WTC11 (cell line): ENCODE measurements at regions not wholly inside any gene's neighbourhood (a gene's known extent, or its start where the extent isn't known, plus 50 kb on each side); places are given as distances from the start of the nearest gene placed in this dataset.

Experiments
- ATAC-seq: fragments of 200-7000 bp; cut with Tn5 transposase; 2 replicates; pipeline ENCODE4 v1.10.0; 2021; ENCODE audit warnings: mild to moderate bottlenecking, moderate library complexity
- CTCF ChIA-PET: fragments of 300-600 bp; sonication (Branson Sonifier 250); formaldehyde crosslinking; loops from one replicate; lab custom pipeline; 2021; ENCODE audit warnings: antibody characterized with exemption; lab: Charles Lee
- POLR2A ChIA-PET: fragments of 350-600 bp; sonication (Branson Sonifier 250); formaldehyde crosslinking; loops from one replicate; lab custom pipeline; 2021; ENCODE audit warnings: antibody characterized with exemption; lab: Charles Lee
- DNase-seq: peaks from one replicate; pipeline ENCODE4 v3.0.0; 2021; ENCODE audit warnings: low spot score
- H3K27ac Mint-ChIP-seq: 2 replicates; pipeline ENCODE4 v1.8.0; 2021; ENCODE audit warnings: mixed read lengths
- H3K27me3 Mint-ChIP-seq: 2 replicates; pipeline ENCODE4 v1.8.0; 2021; ENCODE audit warnings: low read depth, mild to moderate bottlenecking, moderate library complexity, mixed read lengths
- H3K36me3 Mint-ChIP-seq: 2 replicates; pipeline ENCODE4 v1.8.0; 2021; ENCODE audit warnings: mixed read lengths
- H3K4me1 Mint-ChIP-seq: 2 replicates; pipeline ENCODE4 v1.8.0; 2022; ENCODE audit warnings: mixed read lengths
- H3K4me3 Mint-ChIP-seq: 2 replicates; pipeline ENCODE4 v1.8.0; 2021; ENCODE audit warnings: mild to moderate bottlenecking, moderate library complexity, mixed read lengths
- H3K9me3 Mint-ChIP-seq: 2 replicates; pipeline ENCODE4 v1.8.0; 2021; ENCODE audit warnings: mixed read lengths
- AR ChIP-seq: fragments of 250-450 bp; sonication (Bioruptor Pico); IDR thresholded peaks from 2 replicates; pipeline ENCODE4 v1.9.0; 2021; ENCODE audit warnings: mild to moderate bottlenecking
- ERG ChIP-seq: fragments of 250-450 bp; sonication (Bioruptor Pico); IDR thresholded peaks from 2 replicates; pipeline ENCODE4 v1.8.0; 2021; ENCODE audit warnings: mild to moderate bottlenecking
- ETV6 ChIP-seq: sonication (generic); formaldehyde crosslinking; IDR thresholded peaks from 2 replicates; pipeline ENCODE4 v1.8.1; 2022; ENCODE audit warnings: mild to moderate bottlenecking, missing genetic modification reagents
- FOXP1 ChIP-seq: sonication (generic); formaldehyde crosslinking; IDR thresholded peaks from 2 replicates; pipeline ENCODE4 v1.8.0; 2022; ENCODE audit warnings: missing genetic modification reagents, mild to moderate bottlenecking, moderate library complexity, borderline replicate concordance
- IRF1 ChIP-seq: sonication (generic); formaldehyde crosslinking; IDR thresholded peaks from 2 replicates; pipeline ENCODE4 v1.8.0; 2023; ENCODE audit warnings: missing genetic modification reagents
- JAZF1 ChIP-seq: fragments of 250-450 bp; sonication (Bioruptor Pico); IDR thresholded peaks from 2 replicates; pipeline ENCODE4 v1.9.0; 2021; ENCODE audit warnings: moderate library complexity, mild to moderate bottlenecking, inconsistent platforms
- NFATC4 ChIP-seq: fragments of 250-450 bp; sonication (Bioruptor Pico); IDR thresholded peaks from 2 replicates; pipeline ENCODE4 v1.9.0; 2021; ENCODE audit warnings: mild to moderate bottlenecking
- SMAD3 ChIP-seq: sonication (generic); formaldehyde crosslinking; IDR thresholded peaks from 2 replicates; pipeline ENCODE4 v1.8.0; 2022; ENCODE audit warnings: missing genetic modification reagents, mild to moderate bottlenecking, borderline replicate concordance
- SP1 ChIP-seq: sonication (generic); formaldehyde crosslinking; conservative IDR thresholded peaks from 2 replicates; pipeline ENCODE4 v1.8.1; 2022; ENCODE audit warnings: missing genetic modification reagents
- USF1 ChIP-seq: sonication (generic); formaldehyde crosslinking; IDR thresholded peaks from 2 replicates; pipeline ENCODE4 v1.8.0; 2022; ENCODE audit warnings: mild to moderate bottlenecking, missing genetic modification reagents
- ZBTB43 ChIP-seq: sonication (generic); formaldehyde crosslinking; IDR thresholded peaks from 2 replicates; pipeline ENCODE4 v1.8.1; 2023; ENCODE audit warnings: mild to moderate bottlenecking, missing genetic modification reagents
- ZNF121 ChIP-seq: sonication (generic); formaldehyde crosslinking; IDR thresholded peaks from 2 replicates; pipeline ENCODE4 v1.8.0; 2023; ENCODE audit warnings: missing genetic modification reagents
- ZNF263 ChIP-seq: sonication (generic); formaldehyde crosslinking; IDR thresholded peaks from 2 replicates; pipeline ENCODE4 v1.8.1; 2022; ENCODE audit warnings: low read depth, mild to moderate bottlenecking, moderate library complexity, missing genetic modification reagents
- ZNF416 ChIP-seq: fragments of 250-450 bp; sonication (Bioruptor Pico); IDR thresholded peaks from 2 replicates; pipeline ENCODE4 v1.9.0; 2021; ENCODE audit warnings: mild to moderate bottlenecking, inconsistent platforms
- ZNF425 ChIP-seq: fragments of 250-450 bp; sonication (Bioruptor Pico); conservative IDR thresholded peaks from 2 replicates; pipeline ENCODE4 v1.9.0; 2021; ENCODE audit warnings: mild to moderate bottlenecking

- no peak for TF ChIP-seq JAZF1 (CRISPR knock-in tag)
Measured at GRCh38 chr5:28451483-28451882, 1413.1 kb upstream of the CDH9 start (continued).

- CTCF ChIA-PET: no interaction called here
- no peak overlapping the region for H3K27ac Mint-ChIP-seq
- TF ChIP-seq ZNF121 (CRISPR knock-in tag) (no peak), NFATC4 (no peak), ZNF425 (CRISPR knock-in tag) (no peak), IRF1 (CRISPR knock-in tag) (no peak), ZNF416 (no peak), AR (CRISPR knock-in tag) (no peak), SP1 (CRISPR knock-in tag) (no peak), SMAD3 (no peak), ETV6 (no peak), ZBTB43 (CRISPR knock-in tag) (no peak)
- ATAC-seq (no peak), DNase-seq (no peak)
- H3K27me3 Mint-ChIP-seq: no peaks in the 10 kb centered on the region
- H3K9me3 Mint-ChIP-seq: peaks cover 44% of the 10 kb centered on the region
- POLR2A ChIA-PET: no interaction called here
- no peak overlapping the region for H3K4me3 Mint-ChIP-seq
- H3K36me3 Mint-ChIP-seq: peaks cover 7% of the 10 kb centered on the region; the same call in 1 of the 2 replicates
- no peaks in the 10 kb centered on the region for H3K4me1 Mint-ChIP-seq
Measured at GRCh38 chr5:28450997-28451396, 1412.6 kb upstream of the CDH9 start.

- TF ChIP-seq FOXP1 (CRISPR knock-in tag): no peak
- TF ChIP-seq ZNF263 (CRISPR knock-in tag): no peak
- no peak for TF ChIP-seq USF1 (CRISPR knock-in tag)
- TF ChIP-seq ERG (CRISPR knock-in tag): no peak
- ATAC-seq (no peak), DNase-seq (no peak)
- no peak overlapping the region for H3K4me3 Mint-ChIP-seq
- POLR2A ChIA-PET: no interaction called here
- H3K27me3 Mint-ChIP-seq: no peaks in the 10 kb centered on the region
- peaks cover 60% of the 10 kb centered on the region for H3K9me3 Mint-ChIP-seq
- CTCF ChIA-PET: no interaction called here
- H3K27ac Mint-ChIP-seq: no peak overlapping the region
- no peaks in the 10 kb centered on the region for H3K4me1 Mint-ChIP-seq
- peaks cover 15% of the 10 kb centered on the region for H3K36me3 Mint-ChIP-seq
Measured at GRCh38 chr5:28448791-28449190, 1410.4 kb upstream of the CDH9 start.
